H1 (cell line): ENCODE measurements at regions not wholly inside any gene's neighbourhood (a gene's known extent, or its start where the extent isn't known, plus 50 kb on each side); places are given as distances from the start of the nearest gene placed in this dataset.

Experiments used
- CTCF ChIA-PET: fragments of 300-600 bp; sonication (Branson Sonifier 250); formaldehyde crosslinking; loops from one replicate; lab custom pipeline; 2021; ENCODE audit not compliant: partially characterized antibody; lab: Charles Lee
- POLR2A ChIA-PET: fragments of 300-600 bp; sonication (Branson Sonifier 250); formaldehyde crosslinking; loops from one replicate; lab custom pipeline; 2021; ENCODE audit warnings: inconsistent platforms; ENCODE audit not compliant: partially characterized antibody; lab: Charles Lee
- DNase-seq, 2 experiments: peaks; one replicate each; pipeline versions ENCODE4 v3.0.0 to v3.0.0-alpha.2; 2010 to 2022; ENCODE audit warnings: low spot score in 2 of 2, low read depth in 1 of 2, mixed read lengths in 1 of 2
- FAIRE-seq: peaks from 2 replicates; lab custom pipeline; 2011; peaks lifted over from hg19 to GRCh38; lab: Jason Lieb, UNC
- H2AFZ ChIP-seq: 2 replicates; pipeline ENCODE4 v1.8.1; 2012; ENCODE audit warnings: low read length, inconsistent platforms
- H2AK5ac ChIP-seq: 2 replicates; pipeline ENCODE4 v1.6.1; 2013; ENCODE audit warnings: low read depth, low read length
- H2BK120ac ChIP-seq: replicated peaks from 2 replicates; pipeline ENCODE3; 2013; ENCODE audit warnings: low read depth, low read length, inconsistent platforms
- H2BK12ac ChIP-seq: 2 replicates; pipeline ENCODE4 v1.6.1; 2013; ENCODE audit warnings: low read depth, low read length
- H2BK15ac ChIP-seq: 2 replicates; pipeline ENCODE4 v1.6.1; 2013; ENCODE audit warnings: low read length
- H2BK20ac ChIP-seq: 2 replicates; pipeline ENCODE4 v1.6.1; 2013; ENCODE audit warnings: low read length
- H2BK5ac ChIP-seq: 2 replicates; pipeline ENCODE4 v1.6.1; 2013; ENCODE audit warnings: low read depth, low read length
- H3K14ac ChIP-seq: 2 replicates; pipeline ENCODE4 v1.6.1; 2013; ENCODE audit warnings: inconsistent platforms; ENCODE audit not compliant: insufficient read length
- H3K18ac ChIP-seq: 2 replicates; pipeline ENCODE4 v1.6.1; 2013; ENCODE audit warnings: low read length; ENCODE audit errors: extremely low read depth
- H3K23ac ChIP-seq: 2 replicates; pipeline ENCODE4 v1.6.1; 2013; ENCODE audit warnings: inconsistent platforms; ENCODE audit not compliant: insufficient read length
- H3K23me2 ChIP-seq: 2 replicates; pipeline ENCODE4 v1.6.1; 2013; ENCODE audit warnings: low read depth, low read length
- H3K27ac ChIP-seq: 2 replicates; pipeline ENCODE4 v1.6.1; 2011; ENCODE audit warnings: low read depth, low read length, inconsistent platforms
- H3K27me3 ChIP-seq, 4 experiments: replicated peaks in 1 of 4; 1 replicate in 1 of 4; 2 replicates in 3 of 4; pipeline versions ENCODE4 v1.6.1 to v1.8.1; 2011 to 2013; ENCODE audit warnings: low read length in 3 of 4, mild to moderate bottlenecking in 3 of 4, inconsistent platforms in 2 of 4, mixed read lengths in 2 of 4, moderate library complexity in 1 of 4; ENCODE audit not compliant: control insufficient read depth in 3 of 4, insufficient read depth in 3 of 4; ENCODE audit errors: extremely low read depth in 1 of 4
- H3K36me3 ChIP-seq, 4 experiments: 2 replicates each; pipeline versions ENCODE4 v1.6.1 to v1.8.1; 2011 to 2013; ENCODE audit warnings: mild to moderate bottlenecking in 4 of 4, low read length in 3 of 4, moderate library complexity in 2 of 4, control low read depth in 1 of 4, inconsistent platforms in 1 of 4; ENCODE audit not compliant: insufficient read depth in 4 of 4, control insufficient read depth in 2 of 4
- H3K4ac ChIP-seq: replicated peaks from 2 replicates; pipeline ENCODE3; 2013; ENCODE audit warnings: low read length, low read depth, mixed read lengths, inconsistent platforms; ENCODE audit not compliant: insufficient read length
- H3K4me1 ChIP-seq, 4 experiments: replicated peaks in 1 of 4; 1 replicate in 1 of 4; 2 replicates in 3 of 4; pipeline versions ENCODE4 v1.6.1 to v1.8.1; 2011 to 2013; ENCODE audit warnings: low read length in 3 of 4, inconsistent platforms in 2 of 4, mixed read lengths in 1 of 4; ENCODE audit not compliant: insufficient read depth in 4 of 4, control insufficient read depth in 3 of 4
- H3K4me2 ChIP-seq, 2 experiments: 2 replicates each; pipeline versions ENCODE4 v1.6.1 to v1.8.1; 2011 to 2013; ENCODE audit warnings: low read depth in 2 of 2, low read length in 2 of 2, control low read depth in 1 of 2, inconsistent platforms in 1 of 2, mild to moderate bottlenecking in 1 of 2; ENCODE audit not compliant: insufficient read depth in 1 of 2
- H3K4me3 ChIP-seq, 4 experiments: fragments of 200-600, 300-600 bp in 1 of 4; sonication (generic), shearing (Covaris generic), sonication (Bioruptor Twin) in 1 of 4; 2 replicates each; pipeline versions ENCODE4 v1.5.1 to v1.8.1; 2011 to 2016; ENCODE audit warnings: low read length in 4 of 4, low read depth in 3 of 4, control low read depth in 2 of 4, inconsistent platforms in 2 of 4, mild to moderate bottlenecking in 2 of 4, mixed read lengths in 1 of 4, moderate library complexity in 1 of 4; ENCODE audit not compliant: insufficient read depth in 2 of 4; ENCODE audit errors: extremely low read depth in 1 of 4
- H3K56ac ChIP-seq: replicated peaks from 2 replicates; pipeline ENCODE3; 2013; ENCODE audit warnings: low read depth, mild to moderate bottlenecking, mixed read lengths, low read length, inconsistent platforms; ENCODE audit not compliant: insufficient read length
- H3K79me1 ChIP-seq: 2 replicates; pipeline ENCODE4 v1.6.1; 2013; ENCODE audit warnings: low read depth, low read length, control low read depth
- H3K79me2 ChIP-seq, 2 experiments: 2 replicates each; pipeline versions ENCODE4 v1.6.1 to v1.8.1; 2012 to 2013; ENCODE audit warnings: low read length in 2 of 2, mild to moderate bottlenecking in 2 of 2, inconsistent platforms in 1 of 2; ENCODE audit not compliant: insufficient read depth in 2 of 2, control insufficient read depth in 1 of 2
- H3K9ac ChIP-seq, 4 experiments: replicated peaks in 1 of 4; 1 replicate in 1 of 4; 2 replicates in 3 of 4; pipeline versions ENCODE4 v1.6.1 to v1.8.1; 2011 to 2013; ENCODE audit warnings: low read depth in 3 of 4, low read length in 3 of 4, control low read depth in 2 of 4, mild to moderate bottlenecking in 2 of 4, moderate library complexity in 2 of 4, inconsistent platforms in 1 of 4; ENCODE audit errors: extremely low read depth in 1 of 4
- H3K9me3 ChIP-seq, 2 experiments: 2 replicates each; pipeline versions ENCODE4 v1.6.1 to v1.8.1; 2012 to 2013; ENCODE audit warnings: mild to moderate bottlenecking in 2 of 2, moderate library complexity in 2 of 2, control low read depth in 1 of 2, inconsistent platforms in 1 of 2, low read depth in 1 of 2, low read length in 1 of 2, mixed read lengths in 1 of 2; ENCODE audit not compliant: insufficient read depth in 2 of 2
- H4K20me1 ChIP-seq, 2 experiments: replicated peaks in 1 of 2; 2 replicates each; pipeline versions ENCODE3 to v1.8.1; 2011 to 2013; ENCODE audit warnings: inconsistent platforms in 2 of 2, low read length in 2 of 2, mild to moderate bottlenecking in 1 of 2; ENCODE audit not compliant: insufficient read depth in 2 of 2, control insufficient read depth in 1 of 2
- H4K5ac ChIP-seq: 2 replicates; pipeline ENCODE4 v1.6.1; 2013; ENCODE audit warnings: low read length, low read depth, mixed read lengths, inconsistent platforms; ENCODE audit not compliant: insufficient read length
- H4K8ac ChIP-seq: 2 replicates; pipeline ENCODE4 v1.8.0; 2013; ENCODE audit warnings: mild to moderate bottlenecking, moderate library complexity, low read length, inconsistent platforms; ENCODE audit not compliant: insufficient read depth; ENCODE audit errors: extremely low read depth
- H4K91ac ChIP-seq: replicated peaks from 2 replicates; pipeline ENCODE3; 2013; ENCODE audit warnings: low read length, mixed read lengths, inconsistent platforms; ENCODE audit not compliant: insufficient read length
- CEBPB ChIP-seq: IDR thresholded peaks from 2 replicates; pipeline ENCODE4 v1.6.1; 2012; ENCODE audit warnings: low read depth, low read length
- EGR1 ChIP-seq: IDR thresholded peaks from 2 replicates; pipeline ENCODE4 v1.6.1; 2011; ENCODE audit warnings: low read depth, low read length, borderline replicate concordance
- FOSL1 ChIP-seq: IDR thresholded peaks from 2 replicates; pipeline ENCODE4 v1.6.1; 2011; ENCODE audit warnings: mild to moderate bottlenecking, low read depth, low read length, moderate library complexity; ENCODE audit not compliant: insufficient read depth
- RNF2 ChIP-seq: fragments of 200-900, 300-1000 bp; sonication (generic); IDR thresholded peaks from 2 replicates; pipeline ENCODE4 v1.7.1; 2016; ENCODE audit warnings: borderline replicate concordance, low read depth, mild to moderate bottlenecking, antibody characterized with exemption, low read length; ENCODE audit not compliant: poor library complexity, severe bottlenecking; ENCODE audit errors: missing control alignments
- SAP30 ChIP-seq: fragments of 300-600 bp; sonication (generic); IDR thresholded peaks from 2 replicates; pipeline ENCODE4 v1.7.1; 2012; ENCODE audit warnings: low read length, moderate library complexity, mild to moderate bottlenecking, inconsistent platforms; ENCODE audit not compliant: insufficient read depth, insufficient replicate concordance
- SIX5 ChIP-seq: IDR thresholded peaks from 2 replicates; pipeline ENCODE4 v1.6.1; 2011; ENCODE audit warnings: mild to moderate bottlenecking, low read depth, low read length
- SP2 ChIP-seq: IDR thresholded peaks from 2 replicates; pipeline ENCODE4 v1.6.1; 2012; ENCODE audit warnings: mild to moderate bottlenecking, low read length, inconsistent platforms
- WGBS, 2 experiments: shearing (Covaris generic) in 1 of 2; methylation state at CpG; one replicate each; pipeline versions ENCODE4 v1.1.6 to v1.1.7; 2013 to 2015; ENCODE audit warnings: low lambda C conversion rate in 2 of 2, mixed read lengths in 2 of 2, inconsistent platforms in 1 of 2, low coverage in 1 of 2, missing lambda C conversion rate in 1 of 2; ENCODE audit not compliant: insufficient replicate concordance in 2 of 2, insufficient coverage in 1 of 2, insufficient read length in 1 of 2; ENCODE audit errors: extremely low coverage in 1 of 2, missing lambda C conversion rate in 1 of 2; 5-methylcytosine and 5-hydroxymethylcytosine counted together
- TF ChIP-seq, protein P1 (sequence below): IDR thresholded peaks from 2 replicates; pipeline ENCODE4 v1.6.1; 2012; ENCODE audit warnings: low read length, inconsistent platforms

- Histone ChIP-seq H4K8ac (no peak overlapping the region), H2BK15ac (0 out of 2 replicates have a peak overlapping the region, but pooled peaks have one; percentile 49), H3K14ac (no peak overlapping the region), H3K4me1 (peaks cover 0 to 4% (median 2%) of the 10 kb centered on the region in 4 experiments; a peak in 3 of 7 replicates), H3K56ac (no peak overlapping the region), H3K18ac (no peak overlapping the region), H2BK20ac (no peak overlapping the region), H3K27me3 (no peaks in the 10 kb centered on the region; a peak in 1 of 7 replicates), H3K79me1 (no peaks in the 10 kb centered on the region), H4K20me1 (no peaks in the 10 kb centered on the region), H3K79me2 (no peaks in the 10 kb centered on the region), H4K91ac (no peak overlapping the region), H2BK12ac (no peak overlapping the region), H2BK5ac (no peak overlapping the region), H2AK5ac (no peak overlapping the region), H2BK120ac (no peak overlapping the region), H3K4me3 (no peak overlapping the region), H3K36me3 (no peaks in the 10 kb centered on the region), H4K5ac (no peak overlapping the region), H3K23me2 (peaks cover 3% of the 10 kb centered on the region; the same call in 1 of the 2 replicates), H3K9ac (no peak overlapping the region), H3K23ac (no peak overlapping the region), H2AFZ (no peak overlapping the region), H3K4me2 (no peak overlapping the region), H3K9me3 (no peaks in the 10 kb centered on the region), H3K4ac (no peak overlapping the region), H3K27ac (no peak overlapping the region)
- TF ChIP-seq EGR1 (no peak), FOSL1 (no peak), SP2 (no peak), CEBPB (no peak), SAP30 (no peak), RNF2 (no peak), SIX5 (no peak)
- TF ChIP-seq, protein P1, sequence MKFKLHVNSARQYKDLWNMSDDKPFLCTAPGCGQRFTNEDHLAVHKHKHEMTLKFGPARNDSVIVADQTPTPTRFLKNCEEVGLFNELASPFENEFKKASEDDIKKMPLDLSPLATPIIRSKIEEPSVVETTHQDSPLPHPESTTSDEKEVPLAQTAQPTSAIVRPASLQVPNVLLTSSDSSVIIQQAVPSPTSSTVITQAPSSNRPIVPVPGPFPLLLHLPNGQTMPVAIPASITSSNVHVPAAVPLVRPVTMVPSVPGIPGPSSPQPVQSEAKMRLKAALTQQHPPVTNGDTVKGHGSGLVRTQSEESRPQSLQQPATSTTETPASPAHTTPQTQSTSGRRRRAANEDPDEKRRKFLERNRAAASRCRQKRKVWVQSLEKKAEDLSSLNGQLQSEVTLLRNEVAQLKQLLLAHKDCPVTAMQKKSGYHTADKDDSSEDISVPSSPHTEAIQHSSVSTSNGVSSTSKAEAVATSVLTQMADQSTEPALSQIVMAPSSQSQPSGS = no peak
- ChIA-PET POLR2A (interaction anchor here (0.5 kb wide), 1 partner anchor 61 kb away, joined by 3 read pairs; no protein-coding TSS in a partner anchor), CTCF (interaction anchor here (0.8 to 1.3 kb wide), 2 partner anchors 11 to 243 kb away, joined by 3 read pairs; no protein-coding TSS in a partner anchor)
- DNase-seq (no peak), FAIRE-seq (no peak)
- 89% methylated on average over 12 of the region's 12 CpGs; no CpG with 5 or more reads in 1 of the 2 experiments for WGBS, 2 experiments
Observed at GRCh38 chr10:124145109-124145870, 51.9 kb upstream of the CHST15 start.
